NCI-H146 treated with DMSO at 0.1 percent for 48 hours (cell line): ENCODE measurements at regions not wholly inside any gene's neighbourhood (a gene's known extent, or its start where the extent isn't known, plus 50 kb on each side); places are given as distances from the start of the nearest gene placed in this dataset.

Experiments
- DNase-seq: peaks from one replicate; lab custom pipeline; 2025; ENCODE audit not compliant: unreplicated experiment; lab: John Stamatoyannopoulos, UW

DNA sequence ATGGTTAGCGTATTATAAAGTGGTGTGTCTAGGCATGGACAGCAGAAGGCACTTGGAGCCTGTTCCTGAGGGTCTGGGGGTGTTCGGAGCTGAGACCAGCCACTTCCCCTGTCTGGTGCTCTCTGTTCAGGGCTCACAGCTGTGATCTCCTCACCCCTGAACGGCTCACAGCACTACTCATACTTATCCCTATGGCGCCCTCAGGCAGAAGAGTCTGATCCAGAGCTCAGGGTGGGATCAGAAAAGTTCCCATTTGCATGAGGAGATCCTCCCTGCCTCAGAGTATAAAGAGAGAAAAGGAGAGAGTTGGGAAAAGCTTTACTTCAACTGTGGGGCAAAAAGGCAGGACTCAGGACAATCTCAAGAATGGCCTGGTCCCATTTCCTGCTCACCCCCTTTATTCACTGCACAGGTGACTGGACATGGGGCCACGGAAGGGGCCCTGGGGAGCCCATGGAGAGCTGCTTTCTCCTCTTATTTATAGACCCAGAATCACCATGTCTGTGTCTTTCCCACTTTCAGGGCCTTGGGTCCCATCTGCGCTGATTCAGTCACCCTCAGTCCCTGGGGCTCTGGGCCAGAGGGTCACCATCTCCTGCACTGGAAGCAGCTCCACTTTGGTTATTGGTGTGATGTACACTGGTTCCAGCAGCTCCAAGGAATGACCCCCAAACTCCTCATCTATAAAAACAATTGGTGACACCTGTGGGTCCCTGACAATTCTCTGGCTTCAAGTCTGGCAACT, 97.0 kb upstream of the TOP3B start:
- DNase-seq = no peak

DNA sequence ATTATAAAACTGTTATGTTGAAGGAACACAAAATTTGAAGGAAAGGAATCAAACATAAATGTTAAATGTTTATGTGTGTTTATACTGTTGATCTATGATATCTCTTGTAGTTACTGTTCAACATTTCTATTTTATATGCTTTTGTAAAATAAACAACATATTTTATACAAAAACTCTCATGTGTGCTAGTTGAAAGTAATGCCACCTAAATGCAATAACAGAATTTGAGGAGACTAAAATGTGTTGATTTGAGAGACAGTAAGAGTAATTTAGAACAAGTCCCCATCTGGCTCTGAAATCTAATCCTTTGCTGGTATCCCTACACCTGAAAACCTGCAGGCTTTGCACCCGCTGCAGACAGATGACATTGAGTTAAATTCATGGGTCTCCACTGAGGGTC, 95.7 kb upstream of the TOP3B start:
- no peak for DNase-seq

DNA sequence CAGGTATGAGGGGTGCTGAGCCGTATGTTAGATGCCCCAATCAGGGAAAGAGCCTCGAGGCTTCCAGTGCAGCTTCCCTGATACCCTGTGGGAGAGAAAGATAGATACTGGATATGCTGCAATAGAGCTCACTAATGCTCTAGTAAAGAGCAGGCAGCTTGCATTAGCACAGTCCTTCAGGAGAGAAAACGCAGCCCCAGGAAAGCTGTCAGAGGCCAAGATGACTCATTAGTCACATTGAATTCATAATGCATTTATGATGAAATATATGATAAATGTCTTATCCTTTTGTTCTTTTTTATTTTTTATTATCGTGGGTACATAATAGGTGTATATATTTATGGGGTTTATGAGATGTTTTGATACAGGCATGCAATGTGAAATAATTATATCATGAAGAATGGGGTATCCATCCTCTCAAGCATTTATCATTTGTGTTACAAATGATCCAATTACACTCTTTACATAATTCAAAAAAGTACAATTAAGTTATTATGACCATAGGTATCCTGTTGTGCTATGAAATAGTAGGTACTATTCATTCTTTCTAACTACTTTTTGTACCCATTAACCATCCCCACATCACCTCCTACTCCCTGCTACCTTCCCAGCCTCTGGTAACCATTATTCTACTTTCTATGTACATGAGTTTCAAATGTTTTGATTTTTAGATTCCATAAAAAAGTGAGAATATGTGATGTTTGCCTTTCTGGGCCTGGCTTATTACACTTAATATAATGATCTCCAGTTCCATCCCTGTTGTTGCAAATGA, 94.5 kb upstream of the TOP3B start:
- no peak for DNase-seq

DNA sequence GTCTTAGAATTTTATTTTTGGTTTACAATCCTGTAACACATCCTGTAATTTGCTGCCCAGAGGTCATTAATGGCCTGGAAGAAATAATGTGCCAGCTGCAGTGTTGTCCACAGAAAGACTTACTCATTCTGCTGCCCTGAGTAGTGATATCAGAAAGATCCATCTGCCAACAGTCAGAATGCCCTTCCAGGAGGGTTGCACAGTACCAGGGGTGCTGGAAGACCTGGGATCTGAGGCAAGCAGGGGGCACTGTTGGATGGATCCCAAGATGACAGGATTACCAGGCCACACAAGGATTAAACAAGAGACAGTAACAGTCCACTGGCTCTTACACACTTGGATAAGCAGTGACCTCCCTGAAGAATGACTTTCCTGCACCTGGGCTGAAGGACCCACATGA, 93.8 kb upstream of the TOP3B start:
- DNase-seq = no peak

DNA sequence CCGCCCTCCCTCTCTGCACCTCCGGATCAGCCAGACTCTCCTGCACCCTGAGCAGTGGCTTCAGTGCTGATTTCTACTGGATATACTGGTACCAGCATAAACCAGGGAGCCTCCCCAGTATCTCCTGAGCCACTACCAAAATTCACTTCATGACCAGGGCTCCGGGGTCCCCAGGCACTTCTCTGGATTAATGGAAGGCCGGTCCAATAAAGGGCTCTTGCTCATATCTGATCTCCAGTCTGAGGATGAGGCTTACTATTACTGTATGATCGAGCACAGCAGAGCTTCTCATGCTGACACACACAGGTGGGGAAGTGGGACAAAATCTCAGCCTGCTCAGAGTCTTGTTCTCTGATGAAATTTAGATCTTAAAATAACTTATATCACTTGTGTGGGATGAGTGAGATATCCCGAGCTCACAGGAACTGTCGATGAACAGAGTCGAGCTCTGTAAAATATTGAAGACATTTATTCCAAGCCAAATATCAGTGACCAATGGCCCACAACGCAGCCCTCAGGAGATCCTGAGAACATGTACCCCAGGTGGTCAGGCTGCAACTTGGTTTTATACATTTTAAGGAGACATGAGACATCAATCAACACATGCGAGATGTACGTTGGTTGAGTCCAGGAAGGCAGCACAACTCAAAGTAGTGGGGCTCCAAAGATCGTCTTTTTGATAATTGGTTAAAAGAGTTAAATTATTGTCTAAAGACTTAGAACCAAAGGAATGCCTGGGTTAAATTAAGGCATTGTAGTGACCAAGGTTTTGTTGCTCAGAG, 93.0 kb upstream of the TOP3B start:
- DNase-seq = no peak

DNA sequence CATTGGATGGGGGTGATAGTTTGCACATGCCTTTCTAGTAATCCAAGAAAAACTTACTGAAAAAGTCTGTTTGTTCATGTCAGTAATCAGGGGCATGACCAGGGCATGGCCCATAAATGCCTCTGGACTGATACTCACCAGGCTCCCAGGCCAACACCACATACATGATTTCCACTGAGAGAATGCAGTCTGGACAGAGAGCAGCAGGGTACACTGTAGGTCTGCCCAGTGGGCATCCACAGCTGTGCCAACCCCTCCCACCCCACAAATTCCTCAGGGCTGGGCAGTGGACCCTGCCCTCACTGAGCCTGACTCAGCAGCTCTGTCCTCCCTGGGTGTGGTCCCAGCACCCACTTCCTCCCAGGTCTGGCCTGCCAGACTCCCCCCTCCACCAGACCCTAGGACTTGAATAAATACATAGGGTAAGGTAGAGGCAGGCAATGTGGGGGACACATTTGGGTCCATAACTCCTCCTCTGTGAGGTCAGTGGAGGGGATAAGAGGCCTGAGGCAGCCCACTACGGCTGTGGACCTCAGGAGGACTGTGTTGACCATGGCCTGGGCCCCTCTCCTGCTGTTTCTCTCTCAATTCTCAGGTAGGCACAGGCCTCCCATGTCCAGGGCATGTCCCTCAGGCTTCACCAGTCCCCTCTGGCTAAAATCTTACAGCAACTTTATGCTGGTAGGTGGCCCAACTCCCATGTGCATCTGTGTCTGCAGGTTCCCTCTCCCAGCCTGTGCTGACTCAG, 92.2 kb upstream of the TOP3B start:
- no peak for DNase-seq

DNA sequence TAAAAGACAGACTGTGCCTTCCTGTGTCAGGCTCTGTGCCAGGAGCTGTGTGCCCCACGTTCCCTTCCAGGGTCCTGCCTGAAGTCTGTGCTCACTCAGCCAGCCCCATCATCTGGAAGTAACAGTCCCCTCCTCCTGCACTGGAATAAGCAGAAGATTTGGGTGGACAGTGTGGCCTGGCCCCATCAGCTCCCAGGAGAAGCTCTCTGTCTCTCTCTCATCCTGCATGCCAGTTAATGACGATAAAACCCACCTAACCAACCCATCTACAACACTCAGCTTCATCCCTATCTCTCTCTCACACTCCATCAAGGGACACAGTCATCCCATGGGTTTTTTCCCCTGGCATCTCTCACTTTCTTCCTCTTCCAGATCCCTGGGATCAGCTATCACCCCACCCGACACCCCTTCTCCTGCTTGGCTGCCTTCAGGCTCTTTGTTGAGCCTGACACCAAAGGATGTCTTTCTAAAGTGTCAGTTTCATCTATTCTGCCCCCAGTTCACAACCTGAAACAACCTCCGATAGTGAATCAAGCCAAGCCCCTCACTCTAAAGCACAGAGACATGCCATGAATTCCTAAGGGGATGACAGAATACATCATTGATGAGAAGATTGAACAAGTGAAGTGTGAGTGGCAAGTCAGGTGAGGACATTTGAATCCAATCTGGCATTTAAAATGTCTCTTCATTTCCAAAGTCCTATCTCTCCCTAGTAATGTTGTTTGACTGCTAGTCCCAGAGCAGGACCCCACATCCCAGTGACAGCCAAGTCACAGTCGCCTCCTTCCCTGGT, 91.4 kb upstream of the TOP3B start:
- DNase-seq = no peak

DNA sequence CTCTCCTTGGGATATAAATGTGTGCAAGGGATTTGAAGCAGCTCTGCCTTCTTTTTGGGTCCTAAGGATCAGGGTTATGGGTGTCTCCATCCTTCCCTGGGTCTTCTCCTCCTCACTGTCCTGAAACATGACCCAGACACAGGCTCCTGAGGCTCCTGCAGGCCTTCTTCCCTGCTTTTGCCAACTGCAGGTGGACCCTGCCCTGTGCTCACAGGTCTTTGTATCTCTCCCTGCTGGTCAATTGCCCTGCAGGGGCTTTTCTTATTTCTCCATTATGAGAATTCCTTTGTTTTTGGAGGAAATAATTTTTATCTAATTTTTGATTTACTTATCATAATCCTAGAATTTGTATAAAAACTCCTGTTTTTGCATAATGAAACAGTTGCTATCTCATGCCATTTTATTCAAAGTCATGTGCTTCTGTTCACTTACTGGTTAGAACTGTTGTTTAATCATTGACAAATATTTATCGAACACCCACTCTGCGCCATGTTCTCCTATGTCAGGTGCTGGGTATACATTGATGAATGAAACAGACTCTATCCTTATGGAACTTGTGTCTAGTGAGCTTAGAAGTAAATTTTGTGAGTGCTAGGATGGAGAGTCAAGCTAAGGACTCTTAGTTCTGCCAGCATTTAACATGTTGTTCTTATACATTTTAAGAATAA, 89.7 kb upstream of the TOP3B start:
- DNase-seq = no peak

DNA sequence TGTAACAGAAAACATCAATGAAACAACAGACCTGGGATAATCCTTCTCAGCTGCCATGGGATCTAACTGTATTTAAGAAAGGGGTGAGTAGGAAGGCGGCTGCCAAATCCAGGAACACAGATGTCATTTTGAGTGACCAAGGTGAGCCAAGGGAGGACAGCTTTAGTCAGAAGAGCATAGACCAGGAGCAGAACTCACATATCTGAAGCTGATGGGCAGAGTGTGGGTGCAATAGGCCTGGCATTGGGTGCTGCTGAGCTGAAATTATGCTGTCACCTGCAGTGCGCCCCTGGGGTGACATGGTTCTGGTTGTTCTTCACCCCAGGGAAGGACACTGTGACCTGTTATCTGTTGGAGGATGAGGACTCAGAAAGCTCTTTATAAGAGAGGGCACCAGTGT, 88.9 kb upstream of the TOP3B start:
- DNase-seq = no peak

DNA sequence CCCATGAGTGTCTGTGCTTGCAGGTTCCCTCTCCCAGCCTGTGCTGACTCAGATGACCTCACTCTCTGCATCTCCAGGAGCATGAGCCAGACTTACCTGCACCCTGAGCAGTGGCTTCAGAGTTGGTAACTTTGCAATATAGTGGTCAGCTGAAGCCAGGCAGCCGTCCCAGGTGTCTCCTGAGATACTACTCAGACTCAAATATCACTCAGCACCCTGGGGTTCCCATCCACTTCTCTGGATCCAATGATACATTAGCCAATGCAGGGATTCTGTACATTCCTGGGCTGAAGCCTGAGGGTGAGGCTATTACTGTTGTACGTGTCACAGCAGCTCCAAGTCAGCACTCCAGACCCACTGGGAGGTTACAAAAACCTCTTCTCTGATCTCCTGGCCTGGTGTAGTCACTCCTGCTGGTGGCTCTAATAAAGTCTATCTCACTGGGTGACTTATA, 87.8 kb upstream of the TOP3B start:
- DNase-seq = no peak

DNA sequence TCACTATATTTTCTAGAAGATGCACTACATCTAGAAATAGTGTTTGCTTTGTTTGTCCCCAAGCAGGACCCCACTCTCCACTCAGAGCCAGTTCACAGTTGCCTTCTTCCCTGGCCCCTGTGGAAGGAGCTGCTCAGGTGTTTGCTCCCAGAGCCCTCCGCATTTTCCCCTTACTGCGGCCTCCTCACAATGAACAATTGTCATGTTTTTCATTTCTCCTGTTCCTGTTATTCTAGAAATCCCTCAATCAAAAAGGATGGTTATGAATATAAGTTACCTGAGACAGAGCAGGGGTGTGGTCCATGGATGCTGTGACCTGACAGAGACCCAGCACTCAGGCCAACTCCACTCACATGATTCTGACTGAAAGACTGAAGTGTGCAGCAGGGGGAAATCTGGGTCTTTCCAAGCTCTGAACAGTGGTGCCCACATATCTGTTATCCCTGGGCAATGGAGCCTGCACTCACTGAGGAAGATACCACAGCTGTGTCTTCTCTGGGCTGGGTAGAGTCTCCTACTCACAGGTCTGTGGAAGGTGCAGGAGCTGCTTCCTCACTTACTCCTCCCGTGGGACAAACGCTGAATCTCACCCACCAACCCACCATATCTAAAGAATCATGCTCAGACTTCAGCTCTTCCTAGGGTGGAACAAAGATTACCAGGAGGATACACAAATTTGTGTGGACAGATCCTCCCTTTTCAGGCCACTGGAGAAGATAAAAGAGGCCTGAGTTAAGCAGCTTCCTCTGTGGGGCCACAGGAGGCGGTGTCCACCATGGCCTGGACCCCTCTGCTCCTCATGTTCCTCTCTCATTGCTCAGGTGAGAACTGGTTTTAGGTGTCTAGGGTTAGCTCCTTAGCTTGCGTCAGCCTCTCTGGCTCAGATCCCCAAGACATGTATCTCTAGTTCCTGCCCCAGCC, 87.1 kb upstream of the TOP3B start:
- DNase-seq = no peak

DNA sequence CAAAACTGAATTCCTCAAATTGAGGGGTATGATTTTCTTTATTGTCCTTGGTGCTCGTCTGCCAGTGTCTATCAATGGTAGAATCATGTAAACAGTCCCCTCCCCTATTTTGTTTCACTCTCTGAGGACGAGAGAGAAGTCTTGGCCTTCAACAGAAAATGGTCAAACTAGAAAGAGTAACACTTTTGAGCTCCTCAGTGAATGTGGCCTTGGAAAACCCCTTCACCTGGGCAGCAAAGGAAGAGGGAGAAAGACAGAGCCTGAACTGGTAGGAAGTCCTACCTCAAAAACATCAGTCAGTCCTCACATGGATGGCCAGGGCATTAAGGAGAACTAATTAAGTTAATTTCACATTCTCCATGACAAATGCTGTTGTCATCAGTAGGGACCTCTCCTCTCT, 86.1 kb upstream of the TOP3B start:
- DNase-seq = no peak

DNA sequence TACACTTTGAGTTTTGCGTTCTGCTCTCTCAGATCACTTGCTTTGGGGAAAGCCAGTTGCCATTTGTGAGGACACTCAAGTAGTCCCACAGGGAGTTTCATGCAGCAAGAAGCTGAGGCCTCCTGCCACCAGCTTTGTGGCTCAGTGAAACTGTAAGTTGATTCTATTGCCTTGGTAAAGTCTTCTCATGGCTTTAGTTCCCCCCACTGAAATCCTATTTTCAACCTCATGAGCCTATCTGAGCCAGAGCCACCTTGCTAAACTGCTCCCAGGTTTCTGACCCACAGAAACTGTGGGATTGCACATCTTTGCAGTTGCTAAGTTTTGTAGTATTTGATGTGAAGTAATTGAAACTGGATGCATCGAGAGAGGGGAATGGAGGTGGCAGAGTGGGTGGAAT, 85.4 kb upstream of the TOP3B start:
- DNase-seq = no peak

DNA sequence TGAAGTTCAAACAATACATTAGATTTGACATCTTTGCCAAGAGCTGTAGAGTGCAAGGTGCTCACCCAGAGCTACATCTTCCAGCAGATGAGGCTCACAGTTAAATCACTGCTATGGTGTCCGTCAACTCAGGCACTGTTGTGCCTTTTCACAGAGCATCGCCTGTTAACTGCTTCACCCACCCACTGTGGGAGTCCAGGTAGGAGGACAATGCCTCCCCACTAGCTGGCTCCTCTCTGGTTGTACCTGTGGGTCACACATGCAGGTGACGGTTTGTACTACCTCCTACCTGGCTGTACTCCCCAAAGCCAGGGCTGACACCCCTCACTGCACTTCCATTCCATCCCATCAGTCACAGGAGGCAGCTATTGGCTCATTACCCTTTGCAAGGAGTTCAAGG, 84.6 kb upstream of the TOP3B start:
- DNase-seq = no peak

DNA sequence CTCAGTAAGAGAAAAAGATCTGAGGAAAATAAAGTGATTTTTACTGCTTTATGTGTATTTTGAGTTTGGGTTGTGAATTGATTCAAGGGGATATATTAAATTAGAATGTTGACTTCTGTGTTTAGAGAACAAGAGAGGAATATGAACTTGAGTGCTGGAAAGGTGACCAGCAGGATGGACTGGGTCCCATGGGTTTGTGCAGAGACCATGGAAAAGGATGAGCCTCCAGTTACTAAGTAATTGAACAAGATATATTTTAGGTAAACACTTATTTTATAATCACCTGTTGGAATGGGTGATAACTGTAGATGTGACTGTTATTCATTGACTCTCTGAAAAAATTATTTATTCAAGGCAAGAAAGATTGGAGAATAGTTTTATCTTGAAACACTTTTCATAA, 82.0 kb upstream of the TOP3B start:
- DNase-seq = no peak

DNA sequence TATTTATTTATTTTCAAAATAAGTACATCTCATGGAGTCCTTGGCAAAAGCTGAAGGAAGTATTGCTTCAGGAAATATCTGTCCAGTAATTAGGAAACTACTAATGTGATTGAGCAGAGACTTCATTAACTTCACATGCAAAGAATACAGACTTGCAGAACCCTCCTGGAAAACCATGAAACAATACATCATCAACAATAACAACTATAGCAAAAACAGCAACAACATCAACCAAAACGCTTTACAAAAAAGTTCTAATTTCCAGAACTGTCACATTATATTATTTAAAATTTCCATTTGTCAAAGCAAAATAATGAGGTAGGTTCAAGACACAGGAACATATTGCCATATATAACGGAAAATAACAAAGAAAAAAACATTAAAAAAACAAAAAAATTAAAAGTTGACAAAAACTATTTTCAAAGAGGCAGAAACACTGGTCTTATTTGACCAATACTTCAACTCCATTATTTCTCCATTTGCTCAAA, 79.8 kb upstream of the TOP3B start:
- no peak for DNase-seq

DNA sequence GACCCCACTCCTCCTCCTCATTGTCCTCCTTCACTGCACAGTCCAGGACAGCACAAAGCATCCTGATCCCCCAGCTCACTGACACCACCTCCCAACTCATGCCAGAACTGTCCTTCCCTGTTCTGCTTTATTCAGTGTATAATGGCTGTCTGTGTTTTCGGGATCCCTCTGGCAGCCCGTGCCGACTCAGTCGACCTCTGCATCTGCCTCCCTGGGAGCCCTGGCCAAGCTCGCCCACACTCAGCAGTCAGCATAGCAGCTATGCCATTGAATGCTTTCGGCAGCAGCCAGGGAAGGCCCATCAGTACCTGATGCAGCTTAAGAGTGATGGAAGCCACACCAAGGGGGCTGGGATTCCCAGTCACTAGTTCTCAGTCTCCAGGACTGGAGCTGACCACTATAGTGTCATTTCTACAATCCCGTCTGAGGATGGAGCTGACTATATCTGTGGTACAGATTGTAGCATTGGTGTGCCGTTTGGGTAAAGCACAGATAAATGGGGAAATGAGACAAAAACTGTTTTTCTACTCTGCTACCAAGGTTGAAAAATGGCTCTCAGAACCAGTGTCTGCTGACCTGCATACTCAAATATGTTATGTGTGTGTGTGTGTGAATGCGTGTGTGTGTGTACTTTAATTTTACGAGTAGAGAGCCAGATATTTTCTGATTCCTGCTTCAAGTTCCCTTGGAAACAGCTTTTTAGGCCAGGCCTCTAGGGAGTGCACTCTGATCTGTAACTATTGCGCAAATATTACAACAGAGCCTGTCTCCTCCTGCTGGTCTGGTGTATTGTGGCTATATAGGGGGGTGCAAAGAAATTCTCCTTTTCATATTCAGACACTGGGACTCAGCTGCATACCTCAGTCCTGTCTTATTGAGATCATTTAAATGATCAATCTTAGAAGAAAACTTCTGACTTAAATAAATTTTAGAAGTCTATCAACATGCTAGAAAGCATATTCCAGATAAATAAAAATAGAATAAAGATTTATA, 78.8 kb upstream of the TOP3B start:
- no peak for DNase-seq
